Nucleus accumbens (tissue), 56 donors: ENCODE measurements at regions not wholly inside any gene's neighbourhood (a gene's known extent, or its start where the extent isn't known, plus 50 kb on each side); places are given as distances from the start of the nearest gene placed in this dataset.

ENCODE experiments used
- DNase-seq, 56 donors: peaks; one replicate each; lab custom pipeline; 2025; lab: John Stamatoyannopoulos, UW

- DNase-seq, result no peak
These were observed 1355.1 kb upstream of the ZEB2 start for GRCh38 chr2:145875016-145875415.

DNA sequence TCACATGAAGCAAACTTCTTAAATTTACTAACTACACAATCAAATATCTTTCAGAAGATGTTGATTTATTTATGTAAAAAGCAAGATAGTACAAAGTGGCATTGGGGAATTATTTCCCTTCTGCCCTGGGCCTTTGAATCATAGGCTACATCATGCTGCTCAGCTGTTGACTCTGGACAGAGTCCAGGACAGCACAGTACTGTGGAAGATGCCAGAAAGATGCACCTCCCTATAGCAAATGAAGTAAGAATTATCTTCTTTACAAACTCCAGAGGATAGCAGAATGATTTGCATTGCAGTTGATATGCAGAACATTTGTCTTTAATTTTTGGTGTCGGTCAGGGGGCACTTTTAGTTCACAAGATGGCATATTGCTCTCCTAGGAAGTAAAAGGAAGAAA is 1354.5 kb upstream of the ZEB2 start:
- peak in 4 of 56 donors; percentile 1 to 32 (median 6) for DNase-seq

GRCh38 chr2:145864501-145864900 is 1344.6 kb upstream of the ZEB2 start:
- no peak for DNase-seq

GRCh38 chr2:145861940-145862339 is 1342.0 kb upstream of the ZEB2 start:
- no peak for DNase-seq

- DNase-seq, result no peak
These were observed 1340.2 kb upstream of the ZEB2 start for GRCh38 chr2:145860083-145860482.

DNA sequence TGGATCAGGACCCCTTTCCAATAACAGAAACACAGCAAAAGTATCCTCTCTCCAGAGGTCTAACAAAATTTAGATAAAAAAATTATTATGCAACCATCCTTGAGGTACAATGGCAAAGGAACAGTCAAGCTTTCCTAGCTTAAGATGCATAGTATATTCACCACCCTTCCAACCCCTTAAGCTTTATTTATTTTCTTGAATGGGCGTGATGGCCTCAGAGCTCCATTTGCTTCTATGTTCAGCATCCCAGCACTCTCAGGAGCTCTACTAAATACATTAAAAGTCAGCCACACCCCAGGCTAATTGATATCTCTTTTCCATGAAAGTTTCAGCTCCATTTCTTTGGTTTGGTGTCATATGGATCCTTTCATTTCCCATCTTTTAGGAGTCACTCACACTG is 1335.2 kb upstream of the ZEB2 start:
- no peak for DNase-seq

- DNase-seq, result no peak
These were observed 1334.3 kb upstream of the ZEB2 start for GRCh38 chr2:145854039-145854755.

DNA sequence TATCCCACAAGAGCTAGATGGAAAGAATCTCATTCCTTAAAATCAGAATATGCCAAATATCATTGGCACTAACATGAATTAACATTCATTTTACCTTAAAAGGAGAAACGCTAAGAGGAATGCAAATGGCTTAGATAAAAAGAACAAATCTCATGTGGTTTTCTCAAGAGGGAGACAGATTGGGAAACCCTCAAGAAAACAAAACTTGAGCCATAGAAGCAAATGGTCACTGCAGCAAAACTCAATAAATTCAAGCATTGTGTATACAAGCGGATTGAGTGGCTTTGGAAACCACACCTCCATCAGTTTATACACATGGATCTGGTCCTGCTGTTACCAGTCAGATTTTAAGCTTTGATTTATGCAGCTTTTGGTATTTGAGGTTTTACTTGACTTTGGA is 1331.8 kb upstream of the ZEB2 start:
- DNase-seq, result no peak

- DNase-seq, result no peak
These were observed 1329.5 kb upstream of the ZEB2 start for GRCh38 chr2:145849466-145849865.

DNA sequence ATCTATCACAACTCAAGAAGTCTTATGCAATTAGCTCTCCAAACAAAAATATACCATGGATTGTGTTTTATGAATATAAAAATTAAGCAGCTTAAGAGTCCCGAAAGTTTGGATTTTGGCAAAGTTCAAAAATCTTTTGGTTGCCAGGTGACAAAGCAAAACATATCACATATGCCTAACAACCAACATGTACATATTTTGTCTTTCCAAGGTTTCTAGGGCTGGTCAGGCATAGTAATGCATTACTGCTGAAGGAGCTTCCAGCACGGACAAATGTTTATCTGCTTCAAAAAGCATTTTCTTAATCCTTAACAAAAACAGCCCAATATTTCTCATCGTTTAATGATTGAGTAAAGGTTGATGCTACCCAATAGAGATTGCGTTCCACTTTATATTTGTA is 1327.1 kb upstream of the ZEB2 start:
- DNase-seq, result no peak

- no peak for DNase-seq
These were observed 1326.0 kb upstream of the ZEB2 start for GRCh38 chr2:145845923-145846322.

DNA sequence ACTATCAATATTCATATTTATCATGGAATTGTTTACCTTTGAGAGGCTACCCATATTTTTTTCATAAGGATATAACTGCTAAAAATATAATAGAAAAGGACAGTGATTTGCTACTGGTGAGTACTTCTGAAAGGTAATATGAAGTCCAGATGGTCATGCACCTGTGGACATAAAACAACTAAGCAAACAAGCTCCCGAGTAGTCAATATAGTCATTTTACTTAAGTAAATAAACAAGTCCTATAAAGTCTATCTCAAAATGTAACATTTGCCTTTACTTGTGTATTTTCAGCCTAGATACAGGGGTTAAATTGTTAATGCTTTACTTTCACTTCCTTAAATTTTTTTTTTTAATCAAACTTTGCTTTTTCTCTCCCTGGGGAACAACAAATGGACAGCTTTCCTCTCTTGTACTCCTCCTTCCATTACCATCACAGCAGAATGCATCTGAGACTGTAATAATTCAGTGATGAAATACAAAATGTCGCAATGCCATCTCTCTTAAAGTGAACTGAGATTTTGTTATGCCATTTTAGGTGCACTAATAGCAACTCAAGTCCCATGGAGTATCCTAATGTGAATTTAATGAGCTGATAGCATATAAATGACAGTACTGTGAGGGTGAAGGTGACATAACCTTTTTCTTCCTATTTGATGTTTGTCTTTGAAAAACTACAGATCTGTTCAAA is 1325.4 kb upstream of the ZEB2 start:
- DNase-seq, result no peak

- no peak for DNase-seq
These were observed 1322.1 kb upstream of the ZEB2 start for GRCh38 chr2:145841973-145842372.

GRCh38 chr2:145836986-145837385 is 1317.1 kb upstream of the ZEB2 start:
- no peak for DNase-seq

DNA sequence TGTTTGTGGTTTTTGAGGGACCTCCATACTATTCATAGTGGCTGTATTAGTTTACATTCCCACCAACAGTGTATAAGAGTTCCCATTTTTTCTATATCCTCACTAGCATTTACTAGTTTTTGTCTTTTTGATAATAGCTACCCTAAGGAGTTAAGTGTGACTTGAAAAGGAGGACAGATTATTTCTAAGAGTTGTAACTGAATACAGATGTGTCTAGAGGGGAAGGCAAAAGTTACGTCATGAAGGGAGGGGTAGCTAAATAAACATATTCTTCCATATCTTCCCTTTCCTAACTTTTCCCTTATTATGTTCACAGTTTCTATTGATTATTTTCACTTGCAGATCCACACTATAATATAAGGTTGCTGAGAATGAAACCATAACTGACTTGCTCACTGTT is 1315.7 kb upstream of the ZEB2 start:
- no peak for DNase-seq

- DNase-seq, result no peak
These were observed 1312.8 kb upstream of the ZEB2 start for GRCh38 chr2:145832681-145833080.

DNA sequence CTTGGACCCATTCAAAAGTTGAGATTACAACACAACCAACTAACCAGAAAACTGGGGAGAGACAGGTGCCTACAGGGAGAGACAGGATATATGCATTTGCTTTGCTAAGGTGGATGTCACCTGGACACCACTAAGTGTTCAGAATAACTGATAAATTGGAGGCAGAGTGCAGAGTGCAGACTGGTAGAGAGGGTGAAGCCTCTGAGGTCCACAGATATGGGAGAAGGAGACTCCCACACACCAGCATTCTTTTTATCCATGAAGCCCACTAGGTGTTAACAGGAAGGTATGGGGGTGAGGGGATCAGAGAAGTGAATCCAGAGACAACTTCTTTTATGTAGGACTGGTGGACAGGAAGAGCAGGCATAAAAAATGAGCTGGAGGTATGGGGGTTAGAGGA is 1310.0 kb upstream of the ZEB2 start:
- no peak for DNase-seq

- no peak for DNase-seq
These were observed 1307.3 kb upstream of the ZEB2 start for GRCh38 chr2:145827235-145827634.

GRCh38 chr2:145824384-145824783 is 1304.5 kb upstream of the ZEB2 start:
- DNase-seq, result no peak

DNA sequence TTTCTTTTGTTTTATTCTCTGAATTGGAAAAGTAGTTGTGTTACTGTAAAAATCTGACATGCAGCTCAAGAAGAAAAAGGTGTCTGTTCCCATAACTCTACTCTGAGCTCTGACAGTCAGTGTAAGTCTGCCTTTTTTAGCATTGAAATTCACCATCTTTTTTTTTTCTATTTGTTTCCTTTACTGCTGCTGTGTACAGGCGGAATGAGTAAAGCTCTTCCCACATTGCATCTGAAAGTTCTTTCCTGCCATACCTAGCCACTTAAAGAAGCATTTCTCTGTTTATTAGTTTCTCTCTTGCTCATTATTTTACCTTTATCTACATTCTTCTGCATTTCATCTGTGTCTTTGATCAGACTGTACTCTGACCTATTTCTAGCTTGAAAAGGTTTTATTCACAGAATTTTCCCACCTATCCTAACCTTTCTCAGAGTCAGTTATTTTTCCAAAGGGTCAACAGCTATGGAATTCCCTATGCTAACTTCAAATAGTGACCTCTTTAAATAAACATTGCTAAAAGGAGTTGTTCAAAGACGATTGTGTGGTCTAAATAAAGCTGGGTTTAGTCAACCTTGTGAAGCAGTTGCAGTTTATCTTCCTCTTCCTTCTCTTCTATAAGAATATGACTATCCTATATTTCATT is 1303.1 kb upstream of the ZEB2 start:
- no peak for DNase-seq

DNA sequence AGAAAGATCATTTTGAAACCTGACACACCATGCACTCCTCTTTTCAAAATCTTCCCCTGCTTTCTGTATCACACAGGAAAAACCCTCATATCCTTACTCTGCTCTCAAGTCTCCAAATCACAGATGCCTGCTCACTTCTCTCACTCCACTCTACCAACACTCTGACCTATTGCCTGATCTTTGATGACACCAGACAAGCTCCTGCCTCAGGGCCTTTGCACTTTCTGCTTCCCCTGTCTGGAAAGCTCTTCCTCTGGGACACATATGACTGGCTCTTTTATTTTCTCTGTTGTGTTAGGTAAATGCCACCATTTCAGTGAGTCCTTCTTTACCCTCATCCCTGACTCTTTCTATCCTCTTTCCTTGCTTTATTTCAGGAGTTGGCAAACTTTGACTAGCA is 1300.7 kb upstream of the ZEB2 start:
- DNase-seq, result no peak
